HUDEP-2 (cell line): ENCODE measurements at regions not wholly inside any gene's neighbourhood (a gene's known extent, or its start where the extent isn't known, plus 50 kb on each side); places are given as distances from the start of the nearest gene placed in this dataset.
"Not testable (repeated sequence)": the region's sequence is repeated elsewhere in the genome, so short reads cannot be mapped to it uniquely, and the experiment has no call there.

Experiments
- DNase-seq, 76 experiments: peaks; one replicate each; lab custom pipeline; 2025; ENCODE audit not compliant: unreplicated experiment in 76 of 76; lab: John Stamatoyannopoulos, UW

- DNase-seq = no peak
These were observed 248.4 kb upstream of the CCDC196 start for GRCh38 chr14:66237741-66238140.

GRCh38 chr14:66238969-66239368 is 247.2 kb upstream of the CCDC196 start:
- DNase-seq = no peak

GRCh38 chr14:66239589-66239988 is 246.6 kb upstream of the CCDC196 start:
- no peak for DNase-seq

- DNase-seq = no peak
These were observed 246.1 kb upstream of the CCDC196 start for GRCh38 chr14:66240105-66240504.

- DNase-seq = no peak
These were observed 244.2 kb upstream of the CCDC196 start for GRCh38 chr14:66242001-66242400.

GRCh38 chr14:66244834-66245233 is 241.3 kb upstream of the CCDC196 start:
- no peak for DNase-seq

- no peak for DNase-seq
These were observed 238.4 kb upstream of the CCDC196 start for GRCh38 chr14:66247662-66248193.

- no peak for DNase-seq
These were observed 237.9 kb upstream of the CCDC196 start for GRCh38 chr14:66248256-66248655.

- DNase-seq = no peak
These were observed 236.6 kb upstream of the CCDC196 start for GRCh38 chr14:66249544-66249943.

- DNase-seq = no peak
These were observed 232.1 kb upstream of the CCDC196 start for GRCh38 chr14:66254038-66254437.

- DNase-seq = no peak
These were observed 217.3 kb upstream of the CCDC196 start for GRCh38 chr14:66268802-66269334.

GRCh38 chr14:66272221-66272620 is 213.9 kb upstream of the CCDC196 start:
- DNase-seq = no peak

GRCh38 chr14:66273261-66273832 is 212.8 kb upstream of the CCDC196 start:
- no peak for DNase-seq

- not testable (repeated sequence) for DNase-seq
These were observed 207.8 kb upstream of the CCDC196 start for GRCh38 chr14:66278418-66278817.

GRCh38 chr14:66281036-66281776 is 205.0 kb upstream of the CCDC196 start:
- DNase-seq = no peak

GRCh38 chr14:66284346-66284745 is 201.8 kb upstream of the CCDC196 start:
- DNase-seq = no peak

GRCh38 chr14:66288511-66288910 is 197.7 kb upstream of the CCDC196 start:
- no peak for DNase-seq

GRCh38 chr14:66291756-66292155 is 194.4 kb upstream of the CCDC196 start:
- no peak for DNase-seq

- DNase-seq = no peak
These were observed 192.6 kb upstream of the CCDC196 start for GRCh38 chr14:66293533-66294105.

- no peak for DNase-seq
These were observed 190.8 kb upstream of the CCDC196 start for GRCh38 chr14:66295386-66295785.

- DNase-seq = no peak
These were observed 185.3 kb upstream of the CCDC196 start for GRCh38 chr14:66300886-66301285.

- no peak for DNase-seq
These were observed 180.1 kb upstream of the CCDC196 start for GRCh38 chr14:66306101-66306500.
